GM19035 (cell line): ENCODE measurements at regions not wholly inside any gene's neighbourhood (a gene's known extent, or its start where the extent isn't known, plus 50 kb on each side); places are given as distances from the start of the nearest gene placed in this dataset.

ENCODE experiments used
- ATAC-seq: cut with Tn5 transposase; IDR thresholded peaks from one replicate; pipeline ENCODE4 v1.9.1; 2021; ENCODE audit not compliant: unreplicated experiment

- no peak for ATAC-seq
Measured at GRCh38 chr5:15266229-15266628, 233.8 kb upstream of the FBXL7 start.

DNA sequence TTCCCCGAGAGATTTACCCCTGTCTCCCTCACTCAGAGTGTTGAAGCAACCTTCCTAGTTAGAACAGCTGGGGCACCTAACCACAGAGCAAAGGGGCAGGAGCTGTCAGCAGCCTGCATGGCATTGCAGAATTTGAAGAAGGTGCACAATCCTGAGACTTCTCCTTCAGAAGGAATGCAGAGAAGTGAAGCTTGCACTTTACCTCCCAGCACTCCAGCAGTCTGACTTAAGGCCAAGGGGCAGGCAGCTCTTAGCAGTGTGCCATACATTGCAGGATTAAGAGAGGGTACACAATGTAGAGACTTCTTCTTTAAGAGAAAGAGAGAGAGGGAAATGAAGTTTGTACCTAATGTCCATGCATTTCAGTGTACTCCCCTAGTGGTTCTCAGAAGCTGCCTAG, 236.0 kb upstream of the FBXL7 start:
- no peak for ATAC-seq

- ATAC-seq: no peak
Measured at GRCh38 chr5:15263406-15263805, 236.6 kb upstream of the FBXL7 start.

- no peak for ATAC-seq
Measured at GRCh38 chr5:15261269-15261995, 238.5 kb upstream of the FBXL7 start.

GRCh38 chr5:15260356-15261268, 239.4 kb upstream of the FBXL7 start:
- no peak for ATAC-seq

DNA sequence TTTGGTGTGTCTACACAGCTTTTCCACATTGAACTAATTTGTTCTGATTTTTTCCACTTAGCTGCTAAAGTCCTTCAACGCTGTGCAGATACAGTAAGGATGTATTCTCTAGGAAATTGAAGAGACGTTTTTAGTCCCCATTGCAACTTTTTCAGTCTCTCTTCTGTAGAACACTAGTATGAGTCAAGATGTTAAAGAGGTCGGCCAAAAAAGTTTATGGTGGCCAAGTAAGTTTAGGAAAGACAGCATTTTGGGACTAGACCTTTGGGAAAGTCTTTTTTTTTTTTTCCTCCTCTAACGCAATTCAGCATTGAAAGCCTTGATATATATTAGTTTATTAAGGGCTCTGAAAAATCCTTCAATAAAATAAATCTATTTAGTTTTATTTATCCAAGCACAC, 243.5 kb upstream of the FBXL7 start:
- ATAC-seq: no peak

- ATAC-seq: no peak
Measured at GRCh38 chr5:15255576-15255975, 244.4 kb upstream of the FBXL7 start.

DNA sequence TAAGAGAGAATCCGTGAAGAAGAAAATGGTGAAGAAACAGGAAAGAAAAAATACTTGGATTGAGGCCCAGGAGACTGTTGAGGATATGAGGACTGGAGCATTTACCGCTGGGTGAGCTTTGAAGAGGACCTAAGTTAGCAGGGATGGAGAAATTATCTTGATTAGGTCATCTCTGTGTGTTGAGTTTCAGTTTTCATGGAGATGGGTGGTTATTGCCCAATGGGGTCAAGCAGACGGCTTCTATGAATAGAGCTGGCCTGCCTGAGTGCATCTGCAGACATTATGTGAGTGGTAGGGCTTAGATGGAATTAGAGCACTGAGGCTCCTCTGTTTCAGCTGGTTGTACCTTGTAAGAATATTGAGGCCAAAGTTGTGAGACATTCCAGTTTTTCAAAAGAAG, 245.4 kb upstream of the FBXL7 start:
- no peak for ATAC-seq

- no peak for ATAC-seq
Measured at GRCh38 chr5:15252331-15252730, 247.6 kb upstream of the FBXL7 start.

- ATAC-seq: no peak
Measured at GRCh38 chr5:15249152-15249551, 250.8 kb upstream of the FBXL7 start.

DNA sequence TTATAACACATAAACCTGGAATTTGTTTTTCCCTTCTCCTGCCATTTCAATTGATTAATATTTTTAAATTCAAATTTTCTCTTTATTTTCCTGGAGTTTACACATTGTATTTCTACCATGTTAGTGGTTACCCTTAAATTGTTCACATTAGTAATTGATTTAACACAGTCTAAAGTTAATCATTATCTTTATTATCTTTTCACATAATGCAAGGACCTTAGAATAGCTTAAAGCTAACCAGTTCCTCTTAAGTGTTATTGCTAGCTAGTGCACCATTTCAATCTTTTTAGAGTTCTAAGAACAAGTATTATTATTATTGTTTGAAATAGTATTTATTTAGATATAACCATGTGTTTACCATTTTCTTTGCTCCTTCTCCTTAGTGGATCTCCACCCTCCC, 251.2 kb upstream of the FBXL7 start:
- ATAC-seq: no peak

GRCh38 chr5:15245913-15246312, 254.1 kb upstream of the FBXL7 start:
- no peak for ATAC-seq

DNA sequence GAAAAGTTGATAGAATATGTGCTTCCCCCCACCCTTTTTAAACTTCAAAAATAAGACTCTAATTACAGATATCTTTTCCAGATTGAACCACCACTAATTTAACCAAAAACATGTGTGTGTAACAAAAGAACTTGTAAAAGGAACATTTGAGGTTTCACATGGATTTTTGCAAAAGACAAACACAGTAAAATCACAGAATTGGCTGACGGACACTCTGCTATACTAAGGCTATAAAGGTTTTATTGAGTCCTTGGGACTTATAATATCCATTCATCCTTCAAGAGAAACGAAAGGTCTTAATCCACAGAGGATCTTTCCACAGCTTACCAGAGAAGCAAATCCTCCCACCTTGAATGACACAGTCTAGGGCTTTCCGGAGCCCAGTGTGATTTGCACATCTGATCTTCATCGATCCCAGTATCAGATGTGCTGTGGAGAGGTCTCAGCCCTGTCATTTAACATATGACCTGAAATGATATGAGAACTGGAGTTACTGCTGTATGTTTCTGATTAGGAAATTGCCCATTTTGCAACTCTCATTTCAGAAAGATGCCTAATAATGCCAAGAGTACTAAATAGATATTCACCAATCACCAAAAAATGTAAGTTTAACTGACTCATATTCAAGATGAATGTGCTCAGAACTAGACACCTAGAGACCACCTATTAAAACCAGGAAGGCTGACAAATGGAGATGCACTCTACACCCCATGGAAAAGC, 256.5 kb upstream of the FBXL7 start:
- ATAC-seq: no peak

DNA sequence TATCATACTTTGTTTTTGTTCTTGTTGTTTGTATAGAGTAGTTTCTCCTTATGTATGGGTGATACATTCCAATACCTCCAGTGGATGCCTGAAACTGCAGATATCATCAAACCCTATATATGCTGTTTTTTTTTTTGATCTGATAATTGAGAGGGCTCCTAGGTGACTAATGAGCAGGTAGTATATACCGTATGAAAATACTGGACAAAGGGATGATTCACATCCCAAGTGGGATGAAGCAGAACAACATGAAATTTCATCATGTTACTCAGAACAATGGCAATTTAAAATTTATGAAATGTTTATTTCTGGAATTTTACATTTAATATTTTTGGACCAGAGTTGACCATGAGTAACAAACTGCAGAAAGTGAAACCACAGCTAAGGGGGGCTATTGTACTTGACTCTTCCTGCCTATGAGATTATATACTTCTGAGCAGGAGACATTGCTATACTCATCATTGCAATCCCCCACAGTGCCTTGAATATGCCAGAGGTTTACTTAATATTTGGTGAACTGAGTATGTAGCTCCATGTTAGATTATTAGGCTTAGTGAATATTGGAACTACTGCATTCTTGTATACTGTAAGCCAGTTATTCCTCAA, 258.7 kb upstream of the FBXL7 start:
- no peak for ATAC-seq

- ATAC-seq: no peak
Measured at GRCh38 chr5:15238006-15238405, 262.0 kb upstream of the FBXL7 start.

GRCh38 chr5:15236911-15237508, 263.0 kb upstream of the FBXL7 start:
- ATAC-seq: no peak

- no peak for ATAC-seq
Measured at GRCh38 chr5:15234911-15235310, 265.1 kb upstream of the FBXL7 start.

GRCh38 chr5:15234366-15234765, 265.6 kb upstream of the FBXL7 start:
- no peak for ATAC-seq

GRCh38 chr5:15233566-15233965, 266.4 kb upstream of the FBXL7 start:
- no peak for ATAC-seq

DNA sequence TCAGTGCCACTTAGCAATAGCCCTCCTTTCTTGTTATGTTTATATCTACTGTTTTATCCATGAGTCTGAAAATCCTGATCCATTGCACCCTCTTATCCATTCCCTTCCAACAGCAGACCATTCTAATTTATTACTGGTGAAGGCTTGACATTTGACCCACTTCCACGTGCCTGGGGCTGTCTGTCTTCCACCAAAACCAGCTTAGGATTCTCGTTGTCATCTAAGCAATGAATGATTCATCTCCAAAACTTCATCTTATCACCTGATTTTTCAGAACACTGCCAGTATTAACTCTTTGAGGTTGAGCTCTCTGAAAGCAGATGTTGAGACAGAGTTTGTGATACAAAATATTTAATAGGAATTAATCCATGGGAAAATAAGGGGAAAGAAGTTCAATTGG, 277.8 kb upstream of the FBXL7 start:
- no peak for ATAC-seq

DNA sequence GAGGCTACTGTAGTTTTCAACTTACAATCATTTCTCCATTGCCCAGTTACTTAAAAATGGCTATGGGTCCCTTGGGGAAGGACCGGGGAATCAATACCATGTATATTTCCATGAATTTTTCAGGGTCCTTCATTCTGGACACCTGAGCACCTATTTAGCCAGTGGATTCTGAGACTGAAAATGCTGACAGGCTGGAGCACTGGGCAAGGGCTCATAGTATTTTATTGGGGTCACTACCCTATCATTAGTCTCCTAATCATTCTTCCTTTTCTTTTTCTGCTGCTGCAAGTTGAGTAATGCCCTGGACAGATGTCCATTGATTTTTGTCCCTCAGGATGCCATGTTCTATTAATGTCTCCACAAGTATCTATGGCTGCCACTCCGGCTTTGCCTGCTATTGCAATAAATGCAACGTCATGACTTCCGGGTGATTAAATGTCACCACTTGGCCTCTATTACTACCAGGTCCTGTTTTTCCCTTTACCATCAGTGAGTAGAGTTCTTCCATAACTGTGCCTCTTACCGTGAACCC, 279.3 kb upstream of the FBXL7 start:
- no peak for ATAC-seq
